IMR-90 (cell line): ENCODE measurements at regions not wholly inside any gene's neighbourhood (a gene's known extent, or its start where the extent isn't known, plus 50 kb on each side); places are given as distances from the start of the nearest gene placed in this dataset.

Source experiments
- CHD1 ChIP-seq: IDR thresholded peaks from 2 replicates; pipeline ENCODE4 v1.6.1; 2012; ENCODE audit warnings: low read depth, low read length, improper control_type of control experiment
- FOS ChIP-seq: fragments of 150-350 bp; IDR thresholded peaks from 2 replicates; pipeline ENCODE4 v1.6.1; 2016; ENCODE audit warnings: low read depth, low read length
- MXI1 ChIP-seq: IDR thresholded peaks from 2 replicates; pipeline ENCODE4 v1.6.1; 2012; ENCODE audit warnings: low read depth, mild to moderate bottlenecking, low read length, moderate library complexity, borderline replicate concordance
- NFE2L2 ChIP-seq: fragments of 150-350 bp; IDR thresholded peaks from 2 replicates; pipeline ENCODE4 v1.6.1; 2016; ENCODE audit warnings: low read depth, mild to moderate bottlenecking, low read length
- POLR2A ChIP-seq: IDR thresholded peaks from 2 replicates; pipeline ENCODE4 v1.6.1; 2012; ENCODE audit warnings: mild to moderate bottlenecking, low read depth, low read length
- RAD21 ChIP-seq: IDR thresholded peaks from 2 replicates; pipeline ENCODE4 v1.6.1; 2012; ENCODE audit warnings: low read length, improper control_type of control experiment
- RCOR1 ChIP-seq: IDR thresholded peaks from 2 replicates; pipeline ENCODE4 v1.6.1; 2012; ENCODE audit warnings: mild to moderate bottlenecking, low read length, improper control_type of control experiment; ENCODE audit not compliant: insufficient replicate concordance
- RFX5 ChIP-seq: IDR thresholded peaks from 2 replicates; pipeline ENCODE4 v1.8.0; 2012; ENCODE audit warnings: low read depth, mild to moderate bottlenecking, low read length, moderate library complexity
- SMC3 ChIP-seq: fragments of 150-350 bp; IDR thresholded peaks from 2 replicates; pipeline ENCODE4 v1.6.1; 2016; ENCODE audit warnings: low read depth, mild to moderate bottlenecking, antibody characterized with exemption, low read length, moderate library complexity
- TF ChIP-seq, protein P1 (sequence below): conservative IDR thresholded peaks from 2 replicates; pipeline ENCODE4 v1.5.1; 2012; ENCODE audit warnings: mild to moderate bottlenecking, low read depth, low read length, improper control_type of control experiment

DNA sequence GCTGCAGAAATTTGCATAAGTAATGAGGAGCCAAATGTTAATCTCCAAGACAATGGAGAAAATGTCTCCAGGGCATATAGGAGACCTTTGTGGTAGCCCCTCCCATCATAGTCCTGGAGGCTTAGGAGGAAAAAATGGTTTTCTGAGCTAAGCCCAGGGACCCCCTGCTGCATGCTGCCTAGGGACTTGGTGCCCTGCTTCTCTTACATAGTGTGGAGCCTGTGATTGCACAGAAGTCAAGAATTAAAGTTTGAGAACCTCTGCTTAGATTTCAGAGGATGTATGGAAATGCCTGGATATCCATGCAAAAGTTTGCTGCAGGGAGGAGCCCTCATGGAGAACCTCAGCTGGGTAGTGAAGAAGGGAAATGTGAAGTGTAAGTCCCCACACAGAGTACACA is 379.4 kb upstream of the TACR3 start:
- TF ChIP-seq POLR2A (no peak), NFE2L2 (no peak), SMC3 (no peak), RAD21 (no peak), CHD1 (no peak), MXI1 (no peak), RCOR1 (no peak), RFX5 (no peak), FOS (no peak)
- TF ChIP-seq, protein P1, sequence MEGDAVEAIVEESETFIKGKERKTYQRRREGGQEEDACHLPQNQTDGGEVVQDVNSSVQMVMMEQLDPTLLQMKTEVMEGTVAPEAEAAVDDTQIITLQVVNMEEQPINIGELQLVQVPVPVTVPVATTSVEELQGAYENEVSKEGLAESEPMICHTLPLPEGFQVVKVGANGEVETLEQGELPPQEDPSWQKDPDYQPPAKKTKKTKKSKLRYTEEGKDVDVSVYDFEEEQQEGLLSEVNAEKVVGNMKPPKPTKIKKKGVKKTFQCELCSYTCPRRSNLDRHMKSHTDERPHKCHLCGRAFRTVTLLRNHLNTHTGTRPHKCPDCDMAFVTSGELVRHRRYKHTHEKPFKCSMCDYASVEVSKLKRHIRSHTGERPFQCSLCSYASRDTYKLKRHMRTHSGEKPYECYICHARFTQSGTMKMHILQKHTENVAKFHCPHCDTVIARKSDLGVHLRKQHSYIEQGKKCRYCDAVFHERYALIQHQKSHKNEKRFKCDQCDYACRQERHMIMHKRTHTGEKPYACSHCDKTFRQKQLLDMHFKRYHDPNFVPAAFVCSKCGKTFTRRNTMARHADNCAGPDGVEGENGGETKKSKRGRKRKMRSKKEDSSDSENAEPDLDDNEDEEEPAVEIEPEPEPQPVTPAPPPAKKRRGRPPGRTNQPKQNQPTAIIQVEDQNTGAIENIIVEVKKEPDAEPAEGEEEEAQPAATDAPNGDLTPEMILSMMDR: no peak
